PFSK-1 (cell line): ENCODE measurements at regions not wholly inside any gene's neighbourhood (a gene's known extent, or its start where the extent isn't known, plus 50 kb on each side); places are given as distances from the start of the nearest gene placed in this dataset.

Source experiments
- FOXP2 ChIP-seq: optimal IDR thresholded peaks from 2 replicates; pipeline ENCODE3; 2011; ENCODE audit warnings: borderline replicate concordance, control low read depth, inconsistent platforms; ENCODE audit not compliant: insufficient read depth; ENCODE audit errors: extremely low read length, extremely low read depth
- POLR2AphosphoS5 ChIP-seq: IDR thresholded peaks from 2 replicates; pipeline ENCODE4 v1.6.1; 2012; ENCODE audit warnings: low read depth, mild to moderate bottlenecking, control low read depth, low read length, moderate library complexity
- SIN3A ChIP-seq: IDR thresholded peaks from 2 replicates; pipeline ENCODE4 v1.6.1; 2012; ENCODE audit warnings: mild to moderate bottlenecking, low read length, moderate library complexity, borderline replicate concordance; ENCODE audit not compliant: insufficient read depth
- TAF1 ChIP-seq: IDR thresholded peaks from 2 replicates; pipeline ENCODE4 v1.6.1; 2012; ENCODE audit warnings: low read length, control low read depth, borderline replicate concordance; ENCODE audit not compliant: insufficient read depth
- TF ChIP-seq, protein P1 (sequence below), 2 experiments: IDR thresholded peaks; 2 replicates each; pipeline versions ENCODE4 v1.6.1 to v1.8.0; 2011 to 2012; ENCODE audit warnings: low read depth in 2 of 2, low read length in 2 of 2, control low read depth in 1 of 2, inconsistent platforms in 1 of 2, mild to moderate bottlenecking in 1 of 2, moderate library complexity in 1 of 2; ENCODE audit not compliant: insufficient read depth in 1 of 2

- TF ChIP-seq FOXP2, result no peak
- no peak for TF ChIP-seq POLR2AphosphoS5
- no peak for TF ChIP-seq SIN3A
- TF ChIP-seq, protein P1, sequence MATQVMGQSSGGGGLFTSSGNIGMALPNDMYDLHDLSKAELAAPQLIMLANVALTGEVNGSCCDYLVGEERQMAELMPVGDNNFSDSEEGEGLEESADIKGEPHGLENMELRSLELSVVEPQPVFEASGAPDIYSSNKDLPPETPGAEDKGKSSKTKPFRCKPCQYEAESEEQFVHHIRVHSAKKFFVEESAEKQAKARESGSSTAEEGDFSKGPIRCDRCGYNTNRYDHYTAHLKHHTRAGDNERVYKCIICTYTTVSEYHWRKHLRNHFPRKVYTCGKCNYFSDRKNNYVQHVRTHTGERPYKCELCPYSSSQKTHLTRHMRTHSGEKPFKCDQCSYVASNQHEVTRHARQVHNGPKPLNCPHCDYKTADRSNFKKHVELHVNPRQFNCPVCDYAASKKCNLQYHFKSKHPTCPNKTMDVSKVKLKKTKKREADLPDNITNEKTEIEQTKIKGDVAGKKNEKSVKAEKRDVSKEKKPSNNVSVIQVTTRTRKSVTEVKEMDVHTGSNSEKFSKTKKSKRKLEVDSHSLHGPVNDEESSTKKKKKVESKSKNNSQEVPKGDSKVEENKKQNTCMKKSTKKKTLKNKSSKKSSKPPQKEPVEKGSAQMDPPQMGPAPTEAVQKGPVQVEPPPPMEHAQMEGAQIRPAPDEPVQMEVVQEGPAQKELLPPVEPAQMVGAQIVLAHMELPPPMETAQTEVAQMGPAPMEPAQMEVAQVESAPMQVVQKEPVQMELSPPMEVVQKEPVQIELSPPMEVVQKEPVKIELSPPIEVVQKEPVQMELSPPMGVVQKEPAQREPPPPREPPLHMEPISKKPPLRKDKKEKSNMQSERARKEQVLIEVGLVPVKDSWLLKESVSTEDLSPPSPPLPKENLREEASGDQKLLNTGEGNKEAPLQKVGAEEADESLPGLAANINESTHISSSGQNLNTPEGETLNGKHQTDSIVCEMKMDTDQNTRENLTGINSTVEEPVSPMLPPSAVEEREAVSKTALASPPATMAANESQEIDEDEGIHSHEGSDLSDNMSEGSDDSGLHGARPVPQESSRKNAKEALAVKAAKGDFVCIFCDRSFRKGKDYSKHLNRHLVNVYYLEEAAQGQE (IDR thresholded peaks at IDR 0.05; ENCODE audit: insufficient read depth in 1 of 2, low read depth in 2 of 2, low read length in 2 of 2), result no peak
- no peak for TF ChIP-seq TAF1
Measured at GRCh38 chr1:24988558-24988912, 58.5 kb upstream of the RUNX3 start.

GRCh38 chr1:24987875-24988557, 57.9 kb upstream of the RUNX3 start:
- TF ChIP-seq, protein P1 (IDR thresholded peaks at IDR 0.05; ENCODE audit: insufficient read depth in 1 of 2, low read depth in 2 of 2, low read length in 2 of 2), result no peak
- TF ChIP-seq SIN3A (no peak), POLR2AphosphoS5 (no peak), FOXP2 (no peak), TAF1 (no peak)

GRCh38 chr1:24987424-24987823, 57.3 kb upstream of the RUNX3 start:
- TF ChIP-seq FOXP2, result no peak

GRCh38 chr1:24986372-24986965, 56.4 kb upstream of the RUNX3 start:
- TF ChIP-seq, protein P1 (IDR thresholded peaks at IDR 0.05; ENCODE audit: insufficient read depth in 1 of 2, low read depth in 2 of 2, low read length in 2 of 2), result no peak
- TF ChIP-seq POLR2AphosphoS5, result no peak
- no peak for TF ChIP-seq FOXP2
- no peak for TF ChIP-seq TAF1
- TF ChIP-seq SIN3A, result no peak

- no peak for TF ChIP-seq SIN3A
- TF ChIP-seq TAF1, result no peak
- no peak for TF ChIP-seq FOXP2
- TF ChIP-seq POLR2AphosphoS5, result no peak
- TF ChIP-seq, protein P1 (IDR thresholded peaks at IDR 0.05; ENCODE audit: insufficient read depth in 1 of 2, low read depth in 2 of 2, low read length in 2 of 2), result no peak
Measured at GRCh38 chr1:24985737-24986136, 55.7 kb upstream of the RUNX3 start.
